OCI-LY7 (cell line): ENCODE measurements at regions not wholly inside any gene's neighbourhood (a gene's known extent, or its start where the extent isn't known, plus 50 kb on each side); places are given as distances from the start of the nearest gene placed in this dataset.

ENCODE experiments used
- BruUV-seq: library from RNA; stranded (reverse); fragments of 400-500 nt; replicated peaks from 2 replicates; lab custom pipeline; 2021; lab: Mats Ljungman, UMichigan
- CTCF ChIA-PET: fragments of 300-600 bp; sonication (Branson Sonifier 250); formaldehyde crosslinking; loops from one replicate; lab custom pipeline; 2022; ENCODE audit warnings: antibody characterized with exemption; ENCODE audit not compliant: unreplicated experiment; lab: Charles Lee
- POLR2A ChIA-PET: fragments of 300-600 bp; sonication (Branson Sonifier 250); formaldehyde crosslinking; loops from one replicate; lab custom pipeline; 2022; ENCODE audit warnings: antibody characterized with exemption; lab: Charles Lee
- DNase-seq: peaks from one replicate; pipeline ENCODE4 v3.0.0-alpha.2; 2015; ENCODE audit warnings: low spot score
- H2AFZ ChIP-seq: fragments of 200-600 bp; sonication (generic), shearing (Covaris generic); 2 replicates; pipeline ENCODE4 v1.6.1; 2014; ENCODE audit warnings: mild to moderate bottlenecking, antibody characterized with exemption, low read length, moderate library complexity
- H3K27ac ChIP-seq: fragments of 200-600 bp; sonication (generic); 2 replicates; pipeline ENCODE4 v1.5.1; 2014; ENCODE audit warnings: mixed run types, low read depth, mild to moderate bottlenecking, moderate library complexity, low read length, inconsistent platforms; ENCODE audit not compliant: poor library complexity, severe bottlenecking
- H3K36me3 ChIP-seq: fragments of 200-600 bp; sonication (generic); 2 replicates; pipeline ENCODE4 v1.6.1; 2014; ENCODE audit warnings: mild to moderate bottlenecking, antibody characterized with exemption, low read length, moderate library complexity, mixed read lengths; ENCODE audit not compliant: insufficient read depth
- H3K4me1 ChIP-seq: fragments of 200-600 bp; sonication (generic); 2 replicates; pipeline ENCODE4 v1.5.1; 2014; ENCODE audit warnings: mild to moderate bottlenecking, low read length; ENCODE audit not compliant: insufficient read depth, poor library complexity, severe bottlenecking
- H3K4me2 ChIP-seq: fragments of 200-600 bp; sonication (generic); 2 replicates; pipeline ENCODE4 v1.6.1; 2014; ENCODE audit warnings: mild to moderate bottlenecking, low read length
- H3K4me3 ChIP-seq: fragments of 200-600 bp; sonication (generic); 2 replicates; pipeline ENCODE4 v1.5.1; 2014; ENCODE audit warnings: mild to moderate bottlenecking, low read depth, low read length; ENCODE audit not compliant: poor library complexity, severe bottlenecking
- H3K79me2 ChIP-seq: fragments of 200-600 bp; sonication (generic); 2 replicates; pipeline ENCODE4 v1.6.1; 2016; ENCODE audit warnings: low read depth, mild to moderate bottlenecking, low read length, moderate library complexity, mixed read lengths; ENCODE audit not compliant: insufficient read depth
- H3K9me2 ChIP-seq: fragments of 200-600 bp; sonication (generic); 2 replicates; pipeline ENCODE4 v1.6.1; 2016; ENCODE audit warnings: mild to moderate bottlenecking, low read length, mixed read lengths; ENCODE audit not compliant: insufficient read depth
- H3K9me3 ChIP-seq: fragments of 200-600 bp; sonication (generic); 2 replicates; pipeline ENCODE4 v1.6.1; 2014; ENCODE audit warnings: mild to moderate bottlenecking, mixed run types, low read length, mixed read lengths
- H4K20me1 ChIP-seq: fragments of 200-600 bp; sonication (generic); 2 replicates; pipeline ENCODE4 v1.6.1; 2014; ENCODE audit warnings: mild to moderate bottlenecking, antibody characterized with exemption, low read length, moderate library complexity, mixed read lengths; ENCODE audit not compliant: insufficient read depth
- CTCF ChIP-seq: fragments of 200-600 bp; sonication (generic); conservative IDR thresholded peaks from 2 replicates; pipeline ENCODE4 v1.5.1; 2014; ENCODE audit warnings: mild to moderate bottlenecking, antibody characterized with exemption, low read length, moderate library complexity, mixed read lengths
- EZH2phosphoT487 ChIP-seq: fragments of 200-600 bp; sonication (generic); IDR thresholded peaks from 2 replicates; pipeline ENCODE4 v1.6.1; 2018; ENCODE audit warnings: low read depth, borderline replicate concordance, mild to moderate bottlenecking, mixed run types, antibody characterized with exemption, low read length, moderate library complexity, mixed read lengths
- intact Hi-C: fragments of 100-400 bp; cut with micrococcal nuclease; formaldehyde crosslinking; loops from one replicate; pipeline ENCODE4 v1.10.0; 2022; ENCODE audit not compliant: unreplicated experiment

GRCh38 chr4:26058537-26058936 lies 144.5 kb downstream of the SMIM20 start:
- H3K9me3 ChIP-seq = peaks cover 6% of the 10 kb centered on the region; the same call in 1 of the 2 replicates

DNA sequence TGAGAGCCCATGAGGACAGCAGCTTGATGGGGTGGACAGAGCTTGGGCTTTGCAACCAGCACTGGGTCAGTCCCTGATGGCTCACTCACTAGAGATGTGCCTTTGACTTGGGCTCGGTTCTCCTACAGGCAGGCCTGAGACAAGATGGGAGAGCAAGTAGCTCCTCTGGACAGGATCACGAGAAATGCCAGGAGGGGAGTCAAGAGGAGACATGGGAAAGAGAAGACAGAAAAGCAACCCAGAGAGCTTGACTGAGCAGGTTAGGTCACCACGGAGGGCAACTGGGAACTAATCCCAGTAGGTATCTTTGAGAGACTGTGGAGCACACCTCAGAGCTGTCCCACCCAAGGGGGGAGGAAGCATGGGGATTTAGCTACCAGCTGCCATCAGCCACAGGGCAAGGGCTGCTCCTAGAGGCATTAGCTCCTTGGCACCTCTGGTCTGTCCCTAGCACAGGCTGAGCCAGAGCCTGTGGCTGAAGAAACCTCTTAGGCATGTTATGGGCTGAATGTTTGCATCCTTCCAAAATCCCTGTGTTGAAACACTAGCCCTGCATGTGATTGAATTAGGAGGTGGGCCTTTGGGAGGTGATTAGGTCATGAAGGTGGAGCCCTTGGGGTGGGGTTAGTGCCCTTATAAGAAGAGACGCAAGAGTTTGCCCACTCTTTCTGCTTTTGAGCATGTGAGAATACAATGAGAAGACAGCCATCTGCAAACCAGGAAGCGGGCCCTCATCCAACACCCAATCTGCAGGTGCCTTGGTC lies 145.6 kb downstream of the SMIM20 start:
- Histone ChIP-seq H4K20me1 (no peaks in the 10 kb centered on the region), H3K79me2 (no peaks in the 10 kb centered on the region), H3K4me1 (no peaks in the 10 kb centered on the region), H3K4me3 (no peak overlapping the region), H3K4me2 (no peak overlapping the region), H3K27ac (no peak overlapping the region), H3K36me3 (no peaks in the 10 kb centered on the region), H2AFZ (no peak overlapping the region), H3K9me3 (peaks cover 6% of the 10 kb centered on the region; the same call in 1 of the 2 replicates), H3K9me2 (no peaks in the 10 kb centered on the region)
- no peak for DNase-seq
- intact Hi-C loops = no loop called here
- no TSS peak for BruUV-seq
- no peak for TF ChIP-seq EZH2phosphoT487
- no peak for TF ChIP-seq CTCF
- ChIA-PET POLR2A (interaction anchor here (1.0 kb wide), 1 partner anchor 34 kb away, joined by 3 read pairs; no protein-coding TSS in a partner anchor), CTCF (interaction anchor here (0.5 kb wide), 1 partner anchor 210 kb away, joined by 7 read pairs; no protein-coding TSS in a partner anchor)

More at GRCh38 chr4:26058537-26058936, 144.5 kb downstream of the SMIM20 start:
- no TSS peak for BruUV-seq
- Histone ChIP-seq H4K20me1 (no peaks in the 10 kb centered on the region), H3K4me1 (no peaks in the 10 kb centered on the region), H3K4me3 (no peak overlapping the region), H3K79me2 (no peaks in the 10 kb centered on the region), H3K27ac (no peak overlapping the region), H3K4me2 (no peak overlapping the region), H3K9me2 (no peaks in the 10 kb centered on the region), H2AFZ (no peak overlapping the region), H3K36me3 (no peaks in the 10 kb centered on the region)
- intact Hi-C loops = no loop called here
- TF ChIP-seq CTCF = no peak
- no peak for TF ChIP-seq EZH2phosphoT487
- CTCF ChIA-PET = no interaction called here
- POLR2A ChIA-PET = no interaction called here
- no peak for DNase-seq

- no peak overlapping the region for H3K27ac ChIP-seq
- no peak for DNase-seq
- TF ChIP-seq CTCF = no peak
- no peak for TF ChIP-seq EZH2phosphoT487
- CTCF ChIA-PET = no interaction called here
- no peaks in the 10 kb centered on the region for H3K4me1 ChIP-seq
- no peak overlapping the region for H3K4me2 ChIP-seq
- intact Hi-C loops = no loop called here
- H4K20me1 ChIP-seq = no peaks in the 10 kb centered on the region
- no peaks in the 10 kb centered on the region for H3K36me3 ChIP-seq
- no peaks in the 10 kb centered on the region for H3K79me2 ChIP-seq
- H3K9me2 ChIP-seq = no peaks in the 10 kb centered on the region
- POLR2A ChIA-PET = no interaction called here
- BruUV-seq = no TSS peak
- H2AFZ ChIP-seq = no peak overlapping the region
- H3K4me3 ChIP-seq = no peak overlapping the region
- H3K9me3 ChIP-seq = peaks cover 6% of the 10 kb centered on the region; the same call in 1 of the 2 replicates
Measured at GRCh38 chr4:26060286-26060685, 146.3 kb downstream of the SMIM20 start.
